ENCODE measurements at regions not wholly inside any gene's neighbourhood (a gene's known extent, or its start where the extent isn't known, plus 50 kb on each side); places are given as distances from the start of the nearest gene placed in this dataset.
A peak's percentile ranks its signal among the peaks of the same experiment; 100 is the strongest.
"Not testable (repeated sequence)": the region's sequence is repeated elsewhere in the genome, so short reads cannot be mapped to it uniquely, and the experiment has no call there.

DNA sequence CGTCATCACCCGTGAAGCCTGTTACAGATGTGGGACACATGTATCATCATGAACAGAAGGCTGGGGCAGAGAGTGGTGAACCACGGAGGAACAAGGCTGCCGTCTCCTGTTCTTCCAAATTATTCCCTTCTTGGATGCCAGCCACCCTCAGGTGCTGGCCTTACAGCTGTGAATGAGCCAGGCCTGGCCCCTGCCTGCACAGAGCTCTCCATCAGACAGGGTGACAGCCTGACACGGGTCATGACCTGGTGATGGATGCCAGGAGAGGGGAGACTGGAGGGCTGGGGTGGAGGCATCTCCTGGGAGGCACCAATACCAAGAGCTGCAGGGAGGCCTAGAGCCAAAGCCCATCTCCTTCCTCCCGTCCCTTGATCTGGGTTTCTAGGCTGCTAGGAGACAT is 230.0 kb upstream of the C1orf174 start:
- POLR2A ChIA-PET = no interaction called here
- DNase-seq (ENCODE audit: extremely low spot score) = no peak
- TF ChIP-seq FOXA1 (IDR thresholded peaks at IDR 0.05) = no peak
- no peak for TF ChIP-seq ELF4 (IDR thresholded peaks at IDR 0.05)
- TF ChIP-seq TARDBP (IDR thresholded peaks at IDR 0.05) = no peak
- TF ChIP-seq FOXM1 (IDR thresholded peaks at IDR 0.05; ENCODE audit: borderline replicate concordance) = no peak
- TF ChIP-seq CTBP1 (IDR thresholded peaks at IDR 0.05; ENCODE audit: borderline replicate concordance) = no peak
- TF ChIP-seq LEF1 (IDR thresholded peaks at IDR 0.05; ENCODE audit: borderline replicate concordance) = no peak
- no peak for TF ChIP-seq ZNF384 (IDR thresholded peaks at IDR 0.05)
- TF ChIP-seq HDGF (IDR thresholded peaks at IDR 0.05; ENCODE audit: borderline replicate concordance) = no peak
- no peak for TF ChIP-seq NFRKB (IDR thresholded peaks at IDR 0.05)
- no peak for TF ChIP-seq ARNT (IDR thresholded peaks at IDR 0.05)
- no peak for TF ChIP-seq L3MBTL2 (conservative IDR thresholded peaks at IDR 0.05)
- no peak for TF ChIP-seq FOXK2 (IDR thresholded peaks at IDR 0.05)
- TF ChIP-seq, protein P1, sequence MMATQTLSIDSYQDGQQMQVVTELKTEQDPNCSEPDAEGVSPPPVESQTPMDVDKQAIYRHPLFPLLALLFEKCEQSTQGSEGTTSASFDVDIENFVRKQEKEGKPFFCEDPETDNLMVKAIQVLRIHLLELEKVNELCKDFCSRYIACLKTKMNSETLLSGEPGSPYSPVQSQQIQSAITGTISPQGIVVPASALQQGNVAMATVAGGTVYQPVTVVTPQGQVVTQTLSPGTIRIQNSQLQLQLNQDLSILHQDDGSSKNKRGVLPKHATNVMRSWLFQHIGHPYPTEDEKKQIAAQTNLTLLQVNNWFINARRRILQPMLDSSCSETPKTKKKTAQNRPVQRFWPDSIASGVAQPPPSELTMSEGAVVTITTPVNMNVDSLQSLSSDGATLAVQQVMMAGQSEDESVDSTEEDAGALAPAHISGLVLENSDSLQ (IDR thresholded peaks at IDR 0.05) = no peak
- TF ChIP-seq SUZ12 (IDR thresholded peaks at IDR 0.05) = no peak
- TF ChIP-seq SP1 (IDR thresholded peaks at IDR 0.05) = no peak
- CTCF ChIA-PET = no interaction called here

DNA sequence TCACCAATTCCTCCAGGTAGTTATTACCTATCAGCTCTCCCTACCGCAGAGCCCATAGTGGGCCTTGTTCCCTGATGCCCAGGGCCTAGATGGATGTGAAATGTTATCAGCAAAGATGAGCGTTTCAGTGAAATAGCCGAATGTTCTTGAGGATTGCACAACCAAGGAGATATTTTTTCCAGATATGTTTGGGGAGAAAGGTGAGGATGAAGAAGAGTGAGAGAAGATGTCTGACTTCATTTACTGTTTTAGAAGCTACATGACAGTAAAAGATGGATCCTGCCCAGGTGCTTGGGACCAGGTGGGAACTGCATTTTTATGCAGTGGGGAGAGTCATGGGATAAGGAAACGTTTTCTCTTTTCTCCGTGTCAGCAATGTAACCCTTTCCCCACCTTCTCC is 231.7 kb upstream of the C1orf174 start:
- ChIA-PET CTCF (no interaction called here), POLR2A (no interaction called here)
- TF ChIP-seq FOXA1 (IDR thresholded peaks at IDR 0.05) = no peak
- no peak for TF ChIP-seq ARNT (IDR thresholded peaks at IDR 0.05)
- TF ChIP-seq L3MBTL2 (conservative IDR thresholded peaks at IDR 0.05) = no peak
- TF ChIP-seq SP1 (IDR thresholded peaks at IDR 0.05) = no peak
- TF ChIP-seq SUZ12 (IDR thresholded peaks at IDR 0.05) = no peak
- no peak for TF ChIP-seq HDGF (IDR thresholded peaks at IDR 0.05; ENCODE audit: borderline replicate concordance)
- no peak for TF ChIP-seq FOXM1 (IDR thresholded peaks at IDR 0.05; ENCODE audit: borderline replicate concordance)
- TF ChIP-seq LEF1 (IDR thresholded peaks at IDR 0.05; ENCODE audit: borderline replicate concordance) = no peak
- TF ChIP-seq, protein P1 (IDR thresholded peaks at IDR 0.05) = no peak
- no peak for TF ChIP-seq NFRKB (IDR thresholded peaks at IDR 0.05)
- TF ChIP-seq BHLHE40 (IDR thresholded peaks at IDR 0.05; ENCODE audit: borderline replicate concordance) = no peak
- no peak for TF ChIP-seq CTBP1 (IDR thresholded peaks at IDR 0.05; ENCODE audit: borderline replicate concordance)
- no peak for TF ChIP-seq TARDBP (IDR thresholded peaks at IDR 0.05)
- DNase-seq (ENCODE audit: extremely low spot score) = no peak

DNA sequence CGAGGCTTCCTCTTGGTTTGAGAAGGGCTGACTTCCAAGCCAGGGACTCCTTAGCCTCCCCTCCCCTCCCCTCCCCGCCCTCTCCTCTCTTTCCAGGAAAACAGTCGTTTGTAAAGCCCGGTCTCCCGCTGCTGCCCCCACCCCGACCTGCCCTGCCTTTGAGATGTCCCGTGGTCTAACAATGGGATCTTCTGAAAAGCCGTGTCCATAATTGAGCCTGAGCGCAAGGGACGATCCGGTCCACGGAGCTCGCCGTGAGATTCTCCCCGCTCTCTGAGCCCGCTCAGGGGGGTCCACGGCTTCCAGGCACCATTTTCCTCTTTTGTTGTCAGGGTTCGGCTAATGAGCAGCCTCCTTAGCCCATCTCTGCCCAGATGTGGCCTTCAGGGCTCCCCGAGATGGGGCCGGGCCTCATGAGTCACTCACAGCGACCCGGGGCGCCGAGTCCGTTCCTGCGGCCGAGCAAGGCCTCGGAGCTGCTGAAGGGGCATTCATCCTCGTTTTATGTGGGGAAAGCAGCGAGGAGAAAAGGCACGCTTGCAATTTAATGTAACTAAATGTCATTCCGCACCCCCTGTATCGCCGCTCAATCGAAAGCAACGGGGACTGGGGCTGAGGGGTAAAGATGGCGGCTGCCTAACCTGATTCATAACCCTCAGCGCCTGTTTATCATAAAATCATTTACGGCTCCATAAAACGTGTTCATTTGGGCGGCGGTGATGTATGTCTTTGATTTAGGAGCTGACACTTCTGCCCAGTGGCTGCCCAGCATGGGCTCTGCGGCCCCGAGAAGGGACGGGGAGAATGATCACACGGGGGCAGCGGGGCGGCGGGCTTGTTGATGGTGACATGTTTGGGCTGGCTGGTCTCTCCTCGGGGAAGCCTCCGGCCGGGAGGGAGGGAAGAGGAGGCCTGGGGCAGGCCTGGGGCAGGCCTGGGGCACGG is 232.6 kb upstream of the C1orf174 start:
- POLR2A ChIA-PET = no interaction called here
- DNase-seq (ENCODE audit: extremely low spot score) = no peak
- no peak for TF ChIP-seq FOXK2 (IDR thresholded peaks at IDR 0.05)
- TF ChIP-seq ARNT (IDR thresholded peaks at IDR 0.05) = no peak
- no peak for TF ChIP-seq SUZ12 (IDR thresholded peaks at IDR 0.05)
- no peak for TF ChIP-seq FOXM1 (IDR thresholded peaks at IDR 0.05; ENCODE audit: borderline replicate concordance)
- TF ChIP-seq, protein P1 (IDR thresholded peaks at IDR 0.05) = peak; percentile 66
- CTCF ChIA-PET = no interaction called here

DNA sequence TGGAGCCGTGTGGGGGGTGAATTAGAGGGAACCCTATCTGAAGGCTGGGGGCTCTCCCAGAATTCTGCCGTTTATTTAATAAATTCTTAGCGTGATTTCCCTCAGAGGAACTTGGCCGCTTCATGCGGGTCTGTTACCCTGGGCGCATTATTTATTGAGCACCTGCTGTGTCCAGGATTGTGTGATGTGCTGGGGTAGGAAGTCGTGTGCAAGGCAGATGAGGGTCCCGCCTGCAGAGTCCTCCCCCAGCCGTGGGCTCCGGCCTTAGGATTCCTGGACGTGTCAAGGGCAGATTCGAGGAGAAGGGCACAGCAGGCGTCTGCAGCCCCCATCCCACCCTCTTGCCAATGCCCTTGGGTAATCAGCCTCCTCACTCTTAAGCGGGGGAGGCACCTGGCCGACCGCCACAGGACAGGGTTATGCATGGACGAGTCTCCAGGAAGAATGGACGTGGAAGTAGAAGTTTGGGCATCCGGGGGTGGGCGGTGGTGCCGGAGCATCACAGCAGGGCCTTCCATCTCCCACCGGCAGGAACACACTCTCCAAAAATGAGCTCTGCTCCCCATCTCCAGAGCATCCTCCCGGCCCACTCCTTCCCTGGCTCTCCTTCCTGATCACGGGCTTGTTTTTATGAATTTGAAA is 233.3 kb upstream of the C1orf174 start:
- DNase-seq (ENCODE audit: extremely low spot score) = no peak
- CTCF ChIA-PET = no interaction called here
- TF ChIP-seq ELF4 (IDR thresholded peaks at IDR 0.05) (no peak), SP1 (IDR thresholded peaks at IDR 0.05) (no peak), L3MBTL2 (conservative IDR thresholded peaks at IDR 0.05) (no peak), FOXK2 (IDR thresholded peaks at IDR 0.05) (no peak), HDGF (IDR thresholded peaks at IDR 0.05; ENCODE audit: borderline replicate concordance) (no peak), CTBP1 (IDR thresholded peaks at IDR 0.05; ENCODE audit: borderline replicate concordance) (no peak), ARNT (IDR thresholded peaks at IDR 0.05) (no peak), TARDBP (IDR thresholded peaks at IDR 0.05) (no peak), LEF1 (IDR thresholded peaks at IDR 0.05; ENCODE audit: borderline replicate concordance) (no peak), FOXA1 (IDR thresholded peaks at IDR 0.05) (no peak), BHLHE40 (IDR thresholded peaks at IDR 0.05; ENCODE audit: borderline replicate concordance) (no peak), ZNF384 (IDR thresholded peaks at IDR 0.05) (no peak), SUZ12 (IDR thresholded peaks at IDR 0.05) (no peak), NFRKB (IDR thresholded peaks at IDR 0.05) (no peak), FOXM1 (IDR thresholded peaks at IDR 0.05; ENCODE audit: borderline replicate concordance) (no peak)
- TF ChIP-seq, protein P1 (IDR thresholded peaks at IDR 0.05) = no peak
- POLR2A ChIA-PET = no interaction called here

DNA sequence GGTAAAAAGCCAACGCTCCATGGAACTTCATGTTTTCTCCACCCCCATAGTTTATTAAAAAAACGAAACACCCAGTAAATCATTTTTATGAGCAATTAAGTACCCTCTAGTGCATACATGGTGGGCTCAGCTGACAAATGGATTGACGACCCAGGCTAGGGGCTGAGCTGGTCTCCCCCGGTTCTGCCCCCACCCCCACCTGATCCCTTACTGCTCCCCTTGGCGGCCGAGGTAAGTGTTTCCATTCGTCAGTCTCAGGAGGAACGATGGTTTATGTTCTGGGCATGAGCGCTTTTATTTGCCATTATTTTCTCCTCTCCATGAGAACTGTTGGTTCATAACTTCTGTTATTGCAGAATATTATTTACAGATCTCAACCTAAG is 233.9 kb upstream of the C1orf174 start:
- ChIA-PET CTCF (no interaction called here), POLR2A (no interaction called here)
- TF ChIP-seq HDGF (IDR thresholded peaks at IDR 0.05; ENCODE audit: borderline replicate concordance) = no peak
- TF ChIP-seq CTBP1 (IDR thresholded peaks at IDR 0.05; ENCODE audit: borderline replicate concordance) = no peak
- no peak for TF ChIP-seq FOXA1 (IDR thresholded peaks at IDR 0.05)
- no peak for TF ChIP-seq ELF4 (IDR thresholded peaks at IDR 0.05)
- TF ChIP-seq SUZ12 (IDR thresholded peaks at IDR 0.05) = no peak
- no peak for TF ChIP-seq BHLHE40 (IDR thresholded peaks at IDR 0.05; ENCODE audit: borderline replicate concordance)
- no peak for TF ChIP-seq LEF1 (IDR thresholded peaks at IDR 0.05; ENCODE audit: borderline replicate concordance)
- TF ChIP-seq, protein P1 (IDR thresholded peaks at IDR 0.05) = no peak
- TF ChIP-seq FOXM1 (IDR thresholded peaks at IDR 0.05; ENCODE audit: borderline replicate concordance) = no peak
- no peak for TF ChIP-seq FOXK2 (IDR thresholded peaks at IDR 0.05)
- no peak for DNase-seq (ENCODE audit: extremely low spot score)

DNA sequence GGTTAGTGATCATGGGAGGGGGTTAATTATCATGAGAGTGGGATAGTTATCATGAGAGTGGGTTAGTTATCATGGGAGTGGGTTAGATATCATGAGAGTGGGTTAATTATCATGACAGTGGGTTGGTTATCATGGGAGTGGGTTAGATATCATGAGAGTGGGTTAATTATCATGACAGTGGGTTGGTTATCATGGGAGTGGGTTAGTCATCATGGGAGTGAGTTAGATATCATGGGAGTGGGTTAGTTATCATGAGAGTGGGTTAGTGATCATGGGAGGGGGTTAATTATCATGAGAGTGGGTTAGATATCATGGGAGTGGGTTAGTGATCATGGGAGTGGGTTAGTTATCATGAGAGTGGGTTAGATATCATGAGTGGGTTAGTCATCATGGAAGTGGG is 235.8 kb upstream of the C1orf174 start:
- CTCF ChIA-PET; POLR2A ChIA-PET; DNase-seq (ENCODE audit: extremely low spot score): not testable (repeated sequence)
